Left ventricle myocardium inferior (tissue), 1 donor: ENCODE measurements at regions not wholly inside any gene's neighbourhood (a gene's known extent, or its start where the extent isn't known, plus 50 kb on each side); places are given as distances from the start of the nearest gene placed in this dataset.

Experiments
- DNase-seq: peaks from one replicate; pipeline ENCODE4 v3.0.0-alpha.2; 2020
- H3K27ac ChIP-seq: fragments of 200-600 bp; replicated peaks from 2 replicates; pipeline ENCODE4 v1.8.0; 2021
- H3K27me3 ChIP-seq: fragments of 200-600 bp; 2 replicates; pipeline ENCODE4 v1.8.0; 2021; ENCODE audit warnings: low read depth
- H3K36me3 ChIP-seq: fragments of 200-600 bp; 2 replicates; pipeline ENCODE4 v1.8.0; 2021
- H3K4me1 ChIP-seq: fragments of 200-600 bp; 2 replicates; pipeline ENCODE4 v1.8.0; 2021
- H3K4me3 ChIP-seq: fragments of 200-600 bp; 2 replicates; pipeline ENCODE4 v1.8.0; 2021; ENCODE audit warnings: mild to moderate bottlenecking, moderate library complexity
- H3K9me3 ChIP-seq: fragments of 200-600 bp; replicated peaks from 2 replicates; pipeline ENCODE4 v1.8.0; 2021
- intact Hi-C: fragments of 100-400 bp; cut with micrococcal nuclease; formaldehyde crosslinking; loops from one replicate; pipeline ENCODE4 v1.11.0; 2022
- TF ChIP-seq, protein P1 (sequence below): fragments of 200-600 bp; IDR thresholded peaks from 2 replicates; pipeline ENCODE4 v1.8.0; 2021; ENCODE audit warnings: antibody characterized with exemption, mild to moderate bottlenecking, borderline replicate concordance
- donor health status: DM: no; HTN: yes; CAD: no; lungs with severe emphysema.

DNA sequence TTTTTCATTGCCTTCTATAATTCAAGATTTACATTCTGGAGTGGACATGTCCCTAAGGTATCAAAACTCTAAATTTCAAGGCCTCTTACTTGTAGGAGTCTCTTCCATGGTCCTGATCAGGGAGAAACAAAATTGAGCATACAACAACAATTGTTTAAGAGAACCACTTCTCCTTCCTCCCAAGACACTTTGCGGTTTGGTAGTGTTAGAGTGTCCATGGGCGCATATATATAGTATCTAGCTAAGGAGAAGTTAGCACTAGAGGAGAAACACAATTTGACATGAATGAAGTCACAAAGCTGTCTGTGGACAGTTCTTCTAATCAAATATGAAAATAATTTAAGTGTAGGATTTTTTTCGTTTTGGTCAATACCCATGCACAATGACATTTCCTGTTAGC lies 349.1 kb upstream of the MAP2 start:
- H3K27me3 ChIP-seq: no peaks in the 10 kb centered on the region
- H3K36me3 ChIP-seq: no peaks in the 10 kb centered on the region
- no peaks in the 10 kb centered on the region for H3K4me1 ChIP-seq
- peaks cover 6% of the 10 kb centered on the region for H3K9me3 ChIP-seq
- H3K4me3 ChIP-seq: no peak overlapping the region
- no peak for DNase-seq
- TF ChIP-seq, protein P1, sequence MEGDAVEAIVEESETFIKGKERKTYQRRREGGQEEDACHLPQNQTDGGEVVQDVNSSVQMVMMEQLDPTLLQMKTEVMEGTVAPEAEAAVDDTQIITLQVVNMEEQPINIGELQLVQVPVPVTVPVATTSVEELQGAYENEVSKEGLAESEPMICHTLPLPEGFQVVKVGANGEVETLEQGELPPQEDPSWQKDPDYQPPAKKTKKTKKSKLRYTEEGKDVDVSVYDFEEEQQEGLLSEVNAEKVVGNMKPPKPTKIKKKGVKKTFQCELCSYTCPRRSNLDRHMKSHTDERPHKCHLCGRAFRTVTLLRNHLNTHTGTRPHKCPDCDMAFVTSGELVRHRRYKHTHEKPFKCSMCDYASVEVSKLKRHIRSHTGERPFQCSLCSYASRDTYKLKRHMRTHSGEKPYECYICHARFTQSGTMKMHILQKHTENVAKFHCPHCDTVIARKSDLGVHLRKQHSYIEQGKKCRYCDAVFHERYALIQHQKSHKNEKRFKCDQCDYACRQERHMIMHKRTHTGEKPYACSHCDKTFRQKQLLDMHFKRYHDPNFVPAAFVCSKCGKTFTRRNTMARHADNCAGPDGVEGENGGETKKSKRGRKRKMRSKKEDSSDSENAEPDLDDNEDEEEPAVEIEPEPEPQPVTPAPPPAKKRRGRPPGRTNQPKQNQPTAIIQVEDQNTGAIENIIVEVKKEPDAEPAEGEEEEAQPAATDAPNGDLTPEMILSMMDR: no peak
- intact Hi-C loops: no loop called here
- no peak overlapping the region for H3K27ac ChIP-seq

DNA sequence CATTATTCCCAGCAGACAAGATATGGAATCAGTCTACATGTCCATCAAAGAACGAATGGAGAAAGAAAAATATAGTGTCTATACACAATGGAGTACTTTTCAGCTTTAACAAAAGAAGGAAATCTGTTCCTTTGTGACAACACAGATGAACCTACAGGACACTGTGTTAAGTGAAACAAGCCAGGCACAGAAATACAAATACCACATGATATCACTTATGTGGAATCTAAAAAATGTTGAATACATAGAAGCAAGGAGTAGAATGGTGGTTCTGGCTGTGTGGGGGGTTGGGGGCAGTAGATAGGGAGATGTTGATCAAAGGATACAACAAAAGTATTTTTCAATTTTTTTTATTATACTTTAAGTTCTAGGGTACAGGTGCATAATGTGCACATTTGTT lies 347.7 kb upstream of the MAP2 start:
- intact Hi-C loops: no loop called here
- H3K4me1 ChIP-seq: no peaks in the 10 kb centered on the region
- no peak for DNase-seq
- TF ChIP-seq, protein P1: no peak
- peaks cover 6% of the 10 kb centered on the region for H3K9me3 ChIP-seq
- no peak overlapping the region for H3K27ac ChIP-seq
- no peaks in the 10 kb centered on the region for H3K36me3 ChIP-seq
- no peak overlapping the region for H3K4me3 ChIP-seq
- H3K27me3 ChIP-seq: no peaks in the 10 kb centered on the region

DNA sequence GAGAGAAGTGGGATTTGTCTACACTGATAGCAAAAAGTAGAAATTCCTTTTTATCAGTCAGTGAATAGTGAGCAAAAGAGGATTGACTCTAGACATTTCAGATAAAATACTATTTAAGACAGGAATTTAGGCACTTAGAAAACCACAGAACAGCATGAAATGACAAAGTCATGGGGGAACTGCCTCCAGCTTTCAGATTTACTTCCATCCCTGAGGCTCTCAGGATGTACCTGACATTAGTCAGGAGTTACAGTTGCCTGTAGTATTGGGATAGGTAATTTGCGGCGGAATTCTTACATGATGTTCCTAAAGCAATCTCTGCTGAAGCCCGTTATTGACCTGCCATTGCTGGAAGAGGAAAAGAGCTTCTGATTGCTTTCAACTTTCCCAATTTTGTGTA lies 337.1 kb upstream of the MAP2 start:
- Histone ChIP-seq H3K27ac (no peak overlapping the region), H3K4me1 (no peaks in the 10 kb centered on the region), H3K4me3 (no peak overlapping the region), H3K36me3 (no peaks in the 10 kb centered on the region), H3K9me3 (no peaks in the 10 kb centered on the region), H3K27me3 (no peaks in the 10 kb centered on the region)
- DNase-seq: no peak
- TF ChIP-seq, protein P1: no peak
- intact Hi-C loops: no loop called here

DNA sequence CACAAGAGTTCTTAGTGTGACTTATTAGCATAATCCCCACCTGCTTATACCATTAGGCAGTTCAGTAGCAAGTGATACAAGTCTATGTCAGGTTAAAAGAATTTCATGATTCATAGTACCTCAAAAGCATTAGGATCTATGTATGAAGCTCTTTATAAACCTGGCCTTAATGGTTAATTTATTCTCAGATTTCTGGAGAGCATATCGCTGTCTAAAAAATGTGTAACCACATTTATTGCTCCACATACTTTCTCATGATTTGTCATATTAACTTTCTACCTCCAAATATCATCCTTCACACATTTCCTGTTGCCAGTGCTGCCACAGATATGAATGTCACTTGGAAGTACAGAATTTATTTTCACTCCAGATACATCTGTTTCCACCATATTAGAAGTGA lies 332.8 kb upstream of the MAP2 start:
- no peak overlapping the region for H3K4me3 ChIP-seq
- H3K27ac ChIP-seq: no peak overlapping the region
- H3K9me3 ChIP-seq: no peaks in the 10 kb centered on the region
- no peaks in the 10 kb centered on the region for H3K27me3 ChIP-seq
- TF ChIP-seq, protein P1: no peak
- intact Hi-C loops: no loop called here
- no peaks in the 10 kb centered on the region for H3K36me3 ChIP-seq
- no peak for DNase-seq
- no peaks in the 10 kb centered on the region for H3K4me1 ChIP-seq

DNA sequence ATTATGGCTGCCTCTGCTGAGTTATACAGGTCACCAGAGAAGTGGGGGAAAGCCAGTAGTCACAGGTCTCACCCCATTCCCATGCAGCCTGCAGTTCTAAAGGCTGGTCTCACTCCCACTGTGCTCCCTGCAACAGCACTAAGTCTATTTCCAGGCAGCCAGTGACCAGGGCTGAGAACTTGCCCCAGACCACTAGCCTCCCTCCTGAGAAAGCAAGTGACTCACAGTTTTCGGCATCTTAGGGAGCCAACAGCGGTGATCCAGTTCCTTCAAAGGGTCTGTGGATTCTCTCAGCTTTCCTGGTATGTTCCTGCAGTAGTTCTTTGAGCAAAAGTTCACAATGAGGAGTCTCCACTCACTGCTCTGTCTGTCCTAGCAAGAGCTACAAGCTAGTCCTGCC lies 329.6 kb upstream of the MAP2 start:
- no peaks in the 10 kb centered on the region for H3K9me3 ChIP-seq
- H3K4me3 ChIP-seq: no peak overlapping the region
- H3K27me3 ChIP-seq: no peaks in the 10 kb centered on the region
- TF ChIP-seq, protein P1: no peak
- intact Hi-C loops: no loop called here
- DNase-seq: no peak
- H3K4me1 ChIP-seq: no peaks in the 10 kb centered on the region
- H3K27ac ChIP-seq: no peak overlapping the region
- H3K36me3 ChIP-seq: no peaks in the 10 kb centered on the region

DNA sequence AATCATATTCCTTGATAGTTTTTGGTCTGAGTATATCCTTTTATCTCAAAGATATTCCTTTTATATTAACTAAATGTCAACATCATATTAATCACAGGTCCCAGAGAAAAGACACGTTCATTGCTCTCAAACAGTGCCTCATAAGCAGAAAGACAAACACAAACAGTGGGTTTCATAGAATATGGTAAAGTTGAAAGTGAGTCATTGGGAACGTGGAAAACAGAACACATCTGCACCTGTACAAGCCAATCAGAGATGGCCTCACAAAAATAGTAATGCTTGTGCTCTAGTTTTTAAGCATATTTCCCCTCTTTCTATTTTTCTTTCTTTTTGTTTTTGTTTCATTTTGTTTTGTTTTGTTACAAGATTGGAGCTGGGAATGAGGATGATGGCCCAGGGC lies 328.4 kb upstream of the MAP2 start:
- no peaks in the 10 kb centered on the region for H3K4me1 ChIP-seq
- no peaks in the 10 kb centered on the region for H3K9me3 ChIP-seq
- no peaks in the 10 kb centered on the region for H3K27me3 ChIP-seq
- H3K27ac ChIP-seq: no peak overlapping the region
- H3K36me3 ChIP-seq: no peaks in the 10 kb centered on the region
- intact Hi-C loops: no loop called here
- no peak for DNase-seq
- TF ChIP-seq, protein P1: no peak
- no peak overlapping the region for H3K4me3 ChIP-seq
